Breast epithelium (tissue), 3 donors: ENCODE measurements at regions not wholly inside any gene's neighbourhood (a gene's known extent, or its start where the extent isn't known, plus 50 kb on each side); places are given as distances from the start of the nearest gene placed in this dataset.

Experiments used
- CTCF ChIP-seq, 3 donors: fragments of 450-650 bp; IDR thresholded peaks; one replicate each; pipeline ENCODE4 v1.5.1; 2016 to 2017; ENCODE audit warnings: antibody characterized with exemption in 3 of 3, mild to moderate bottlenecking in 3 of 3, moderate library complexity in 3 of 3
- POLR2A ChIP-seq: fragments of 450-650 bp; IDR thresholded peaks from one replicate; pipeline ENCODE4 v1.6.1; 2016; ENCODE audit warnings: antibody characterized with exemption, mild to moderate bottlenecking, moderate library complexity

DNA sequence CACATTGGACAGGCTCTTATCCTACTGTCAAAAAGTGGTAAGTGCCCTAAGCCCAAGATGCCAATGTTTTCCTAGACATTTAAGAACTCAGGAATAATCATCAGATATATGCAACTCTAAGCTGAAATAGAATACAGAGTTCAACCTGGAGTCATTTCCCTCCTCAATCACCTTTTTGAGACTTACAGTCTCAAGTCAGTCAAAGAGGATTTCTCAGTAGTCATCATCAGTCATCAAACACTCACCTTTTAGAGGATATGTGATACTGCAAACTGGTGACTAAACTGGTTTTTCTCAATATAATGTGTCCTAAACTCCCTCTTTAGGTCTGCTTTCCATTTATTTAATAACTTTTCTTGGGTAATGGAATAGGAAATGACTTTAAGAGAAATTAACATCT, 145.3 kb upstream of the ADAMTS5 start:
- TF ChIP-seq CTCF (IDR thresholded peaks at IDR 0.05) (no peak), POLR2A (no peak)
